HTR-8/SVneo (cell line): ENCODE measurements at regions not wholly inside any gene's neighbourhood (a gene's known extent, or its start where the extent isn't known, plus 50 kb on each side); places are given as distances from the start of the nearest gene placed in this dataset.
"Not testable (repeated sequence)": the region's sequence is repeated elsewhere in the genome, so short reads cannot be mapped to it uniquely, and the experiment has no call there.

Experiments used
- DNase-seq: peaks from one replicate; pipeline ENCODE4 v3.0.0; 2011; ENCODE audit warnings: low spot score, mixed read lengths; ENCODE audit not compliant: insufficient read length
- FAIRE-seq: peaks from 2 replicates; lab custom pipeline; 2011; peaks lifted over from hg19 to GRCh38; lab: Jason Lieb, UNC

- DNase-seq, result no peak
Observed at GRCh38 chr14:83638748-83639504, 1891.0 kb upstream of the FLRT2 start.

GRCh38 chr14:83639505-83639875 lies 1890.5 kb upstream of the FLRT2 start:
- not testable (repeated sequence) for DNase-seq, FAIRE-seq

More at GRCh38 chr14:83638748-83639504, 1891.0 kb upstream of the FLRT2 start:
- FAIRE-seq, result no peak

GRCh38 chr14:83646228-83646627 lies 1883.7 kb upstream of the FLRT2 start:
- DNase-seq (no peak), FAIRE-seq (no peak)

GRCh38 chr14:83660597-83660996 lies 1869.3 kb upstream of the FLRT2 start:
- FAIRE-seq (no peak), DNase-seq (no peak)

GRCh38 chr14:83664389-83664788 lies 1865.6 kb upstream of the FLRT2 start:
- FAIRE-seq, result no peak
- no peak for DNase-seq

GRCh38 chr14:83689265-83689664 lies 1840.7 kb upstream of the FLRT2 start:
- FAIRE-seq (no peak), DNase-seq (no peak)

GRCh38 chr14:83697099-83697498 lies 1832.8 kb upstream of the FLRT2 start:
- DNase-seq, result no peak
- FAIRE-seq, result no peak

GRCh38 chr14:83702619-83703018 lies 1827.3 kb upstream of the FLRT2 start:
- FAIRE-seq (no peak), DNase-seq (no peak)

- peak; percentile 2 for DNase-seq
- no peak for FAIRE-seq
Observed at GRCh38 chr14:83706231-83706954, 1823.6 kb upstream of the FLRT2 start.

GRCh38 chr14:83707056-83707455 lies 1822.9 kb upstream of the FLRT2 start:
- FAIRE-seq (no peak), DNase-seq (no peak)

GRCh38 chr14:83709116-83709515 lies 1820.8 kb upstream of the FLRT2 start:
- no peak for DNase-seq
- FAIRE-seq, result no peak

GRCh38 chr14:83711046-83711445 lies 1818.9 kb upstream of the FLRT2 start:
- no peak for FAIRE-seq
- no peak for DNase-seq

GRCh38 chr14:83712418-83713129 lies 1817.4 kb upstream of the FLRT2 start:
- FAIRE-seq (no peak), DNase-seq (no peak)

GRCh38 chr14:83713732-83714131 lies 1816.2 kb upstream of the FLRT2 start:
- FAIRE-seq, result no peak

GRCh38 chr14:83714151-83714550 lies 1815.8 kb upstream of the FLRT2 start:
- no peak for FAIRE-seq
- DNase-seq, result no peak

More at GRCh38 chr14:83713732-83714131, 1816.2 kb upstream of the FLRT2 start:
- no peak for DNase-seq

- FAIRE-seq, result not testable (repeated sequence)
Observed at GRCh38 chr14:83719435-83719834, 1810.5 kb upstream of the FLRT2 start.

GRCh38 chr14:83733670-83734069 lies 1796.3 kb upstream of the FLRT2 start:
- no peak for FAIRE-seq
- no peak for DNase-seq

More at GRCh38 chr14:83719435-83719834, 1810.5 kb upstream of the FLRT2 start:
- not testable (repeated sequence) for DNase-seq

- FAIRE-seq, result no peak
- DNase-seq, result no peak
Observed at GRCh38 chr14:83734431-83734830, 1795.5 kb upstream of the FLRT2 start.

- DNase-seq, result no peak
- FAIRE-seq, result no peak
Observed at GRCh38 chr14:83741269-83741668, 1788.7 kb upstream of the FLRT2 start.

GRCh38 chr14:83744224-83744623 lies 1785.7 kb upstream of the FLRT2 start:
- no peak for FAIRE-seq

GRCh38 chr14:83744891-83745290 lies 1785.1 kb upstream of the FLRT2 start:
- DNase-seq (no peak), FAIRE-seq (no peak)

More at GRCh38 chr14:83744224-83744623, 1785.7 kb upstream of the FLRT2 start:
- no peak for DNase-seq
